Effector memory CD8-positive, alpha-beta T cell (primary cell): ENCODE measurements at regions not wholly inside any gene's neighbourhood (a gene's known extent, or its start where the extent isn't known, plus 50 kb on each side); places are given as distances from the start of the nearest gene placed in this dataset.

ENCODE experiments used
- ATAC-seq: fragments of 150-1000 bp; cut with Tn5 transposase; replicated peaks from 2 replicates; pipeline ENCODE4 v1.10.0; 2021; ENCODE audit warnings: mild to moderate bottlenecking, moderate library complexity
- DNase-seq, 3 experiments: peaks; one replicate each; pipeline ENCODE4 v3.0.0; 2021
- H3K27ac Mint-ChIP-seq, 2 donors: one replicate each; pipeline ENCODE4 v1.8.0; 2022; ENCODE audit warnings: mild to moderate bottlenecking in 2 of 2, mixed read lengths in 2 of 2, moderate library complexity in 2 of 2
- H3K27me3 Mint-ChIP-seq, 2 donors: one replicate each; pipeline ENCODE4 v1.8.0; 2022; ENCODE audit warnings: mixed read lengths in 2 of 2
- H3K36me3 Mint-ChIP-seq: one replicate; pipeline ENCODE4 v1.8.0; 2022; ENCODE audit warnings: mild to moderate bottlenecking, moderate library complexity, mixed read lengths; ENCODE audit not compliant: insufficient read depth
- H3K4me1 Mint-ChIP-seq, 2 donors: one replicate each; pipeline ENCODE4 v1.8.0; 2022; ENCODE audit warnings: low read depth in 2 of 2, mixed read lengths in 2 of 2
- H3K4me3 Mint-ChIP-seq, 2 donors: one replicate each; pipeline ENCODE4 v1.8.0; 2022; ENCODE audit warnings: mild to moderate bottlenecking in 2 of 2, mixed read lengths in 2 of 2, moderate library complexity in 2 of 2
- H3K9me3 Mint-ChIP-seq, 2 donors: one replicate each; pipeline ENCODE4 v1.8.0; 2022; ENCODE audit warnings: mixed read lengths in 2 of 2

DNA sequence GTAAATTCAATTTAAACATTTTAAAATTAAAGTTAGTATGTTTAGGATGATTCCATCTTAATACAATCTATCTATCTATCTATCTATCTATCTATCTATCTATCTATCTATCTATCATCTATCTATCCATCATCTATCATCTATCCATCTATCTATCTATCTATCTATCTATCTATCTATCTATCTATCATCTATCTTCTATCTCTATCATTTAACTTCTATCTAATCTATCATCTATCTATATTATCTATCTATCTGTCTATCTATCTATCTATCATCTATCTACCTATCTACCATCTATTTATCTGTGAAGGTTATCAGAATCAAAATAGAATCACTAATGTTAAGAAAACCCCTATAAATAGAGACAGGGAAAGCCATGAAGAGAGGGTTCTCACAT lies 78.3 kb downstream of the RAMP3 start:
- no peaks in the 10 kb centered on the region for H3K4me1 Mint-ChIP-seq
- DNase-seq = no peak
- peaks cover 41 to 58% of the 10 kb centered on the region in 2 donors for H3K27me3 Mint-ChIP-seq
- no peaks in the 10 kb centered on the region for H3K9me3 Mint-ChIP-seq
- H3K36me3 Mint-ChIP-seq = no peaks in the 10 kb centered on the region
- no peak for ATAC-seq
- H3K4me3 Mint-ChIP-seq = no peak overlapping the region
- no peak overlapping the region for H3K27ac Mint-ChIP-seq

DNA sequence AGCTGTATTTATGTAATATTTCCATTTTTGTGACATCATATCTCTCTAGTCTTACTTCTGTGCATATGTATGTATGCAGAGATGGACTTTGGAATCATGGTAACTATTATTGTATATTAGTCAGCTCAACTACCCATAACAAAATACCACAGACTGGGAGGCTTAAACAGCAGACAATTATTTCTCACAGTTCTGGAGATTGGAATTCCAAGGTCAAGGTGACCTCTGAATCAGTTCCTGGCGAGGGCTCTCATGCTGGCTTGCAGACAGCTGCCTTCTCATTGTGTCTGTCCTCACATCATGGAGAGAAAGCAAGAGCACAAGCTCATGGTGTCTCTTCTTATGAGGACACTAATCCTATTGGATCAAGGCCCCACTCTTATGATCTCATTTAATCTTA lies 79.1 kb downstream of the RAMP3 start:
- DNase-seq = no peak
- H3K27ac Mint-ChIP-seq = no peak overlapping the region
- no peaks in the 10 kb centered on the region for H3K36me3 Mint-ChIP-seq
- H3K27me3 Mint-ChIP-seq = peaks cover 49 to 58% of the 10 kb centered on the region in 2 donors
- ATAC-seq = no peak
- H3K4me1 Mint-ChIP-seq = no peaks in the 10 kb centered on the region
- H3K9me3 Mint-ChIP-seq = no peaks in the 10 kb centered on the region
- no peak overlapping the region for H3K4me3 Mint-ChIP-seq

DNA sequence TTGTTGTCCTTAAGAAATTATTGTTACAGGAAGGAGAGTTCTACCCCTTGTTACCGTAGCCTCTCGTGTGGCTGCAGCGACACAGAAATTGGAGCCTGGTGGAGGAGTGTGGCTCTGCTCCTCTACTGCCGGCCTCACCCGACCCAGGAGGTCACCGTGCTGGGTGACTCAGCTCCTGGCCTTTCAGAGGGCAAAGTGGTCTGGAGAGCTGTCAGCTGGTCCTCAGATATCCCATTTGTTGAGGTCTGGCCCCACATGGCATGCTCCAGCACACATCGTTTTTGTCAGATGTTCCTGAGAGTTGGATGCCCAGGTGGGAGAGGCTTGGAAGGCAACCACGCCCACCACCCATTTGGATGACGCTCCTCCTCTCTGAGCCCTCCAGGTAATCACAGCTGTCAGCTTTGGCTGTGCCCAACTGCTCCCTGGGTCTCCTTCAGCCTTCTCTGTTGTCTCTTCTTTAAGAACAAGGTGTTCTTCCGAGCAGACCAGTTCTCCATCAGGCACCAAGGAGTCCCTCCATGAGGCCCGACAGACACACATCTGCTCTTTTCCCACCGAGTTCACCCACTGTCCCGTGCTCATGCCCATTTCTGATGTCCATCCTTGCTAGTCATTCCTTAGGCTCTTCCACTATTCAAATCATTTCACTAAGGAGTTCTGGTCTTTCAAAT lies 80.3 kb downstream of the RAMP3 start:
- Mint-ChIP-seq H3K4me3 (no peak overlapping the region), H3K27ac (no peak overlapping the region), H3K4me1 (no peaks in the 10 kb centered on the region), H3K9me3 (no peaks in the 10 kb centered on the region), H3K36me3 (no peaks in the 10 kb centered on the region), H3K27me3 (peaks cover 43 to 55% of the 10 kb centered on the region in 2 donors)
- no peak for ATAC-seq
- DNase-seq = no peak

- no peaks in the 10 kb centered on the region for H3K36me3 Mint-ChIP-seq
- no peak overlapping the region for H3K4me3 Mint-ChIP-seq
- H3K27me3 Mint-ChIP-seq = peaks cover 43 to 55% of the 10 kb centered on the region in 2 donors
- DNase-seq (no peak), ATAC-seq (no peak)
- H3K27ac Mint-ChIP-seq = no peak overlapping the region
- H3K4me1 Mint-ChIP-seq = no peaks in the 10 kb centered on the region
- no peaks in the 10 kb centered on the region for H3K9me3 Mint-ChIP-seq
Measured at GRCh38 chr7:45238806-45239205, 81.2 kb downstream of the RAMP3 start.

DNA sequence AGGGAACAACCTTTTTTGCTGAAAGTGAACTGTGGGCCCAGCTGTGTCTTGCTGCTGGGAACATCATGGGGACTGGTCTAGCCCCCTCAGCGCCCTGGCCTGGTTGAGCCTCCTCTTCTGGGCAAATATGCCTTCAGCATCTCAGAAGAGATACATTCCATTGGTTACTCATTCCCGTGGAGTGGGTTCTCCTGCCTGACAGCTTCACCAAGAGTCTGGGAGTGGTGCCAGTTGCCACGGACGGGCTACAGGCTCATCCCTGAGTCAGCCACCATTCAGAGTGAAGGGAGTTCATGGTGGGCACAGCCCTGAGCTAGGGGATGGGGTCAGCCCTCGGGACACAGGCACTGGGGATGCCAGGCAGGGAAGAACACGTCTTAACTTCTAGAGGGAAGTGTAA lies 81.9 kb downstream of the RAMP3 start:
- no peak overlapping the region for H3K4me3 Mint-ChIP-seq
- ATAC-seq = no peak
- H3K36me3 Mint-ChIP-seq = no peaks in the 10 kb centered on the region
- H3K9me3 Mint-ChIP-seq = no peaks in the 10 kb centered on the region
- no peak overlapping the region for H3K27ac Mint-ChIP-seq
- DNase-seq = no peak
- peaks cover 45 to 56% of the 10 kb centered on the region in 2 donors for H3K27me3 Mint-ChIP-seq
- no peaks in the 10 kb centered on the region for H3K4me1 Mint-ChIP-seq

GRCh38 chr7:45240273-45240771 lies 82.7 kb downstream of the RAMP3 start:
- Mint-ChIP-seq H3K27ac (no peak overlapping the region), H3K4me1 (no peaks in the 10 kb centered on the region), H3K4me3 (no peak overlapping the region), H3K9me3 (no peaks in the 10 kb centered on the region), H3K36me3 (no peaks in the 10 kb centered on the region), H3K27me3 (peaks cover 51 to 65% of the 10 kb centered on the region in 2 donors)
- DNase-seq (no peak), ATAC-seq (no peak)

GRCh38 chr7:45240926-45241325 lies 83.3 kb downstream of the RAMP3 start:
- H3K4me3 Mint-ChIP-seq = no peak overlapping the region
- H3K36me3 Mint-ChIP-seq = no peaks in the 10 kb centered on the region
- peaks cover 57 to 71% of the 10 kb centered on the region in 2 donors for H3K27me3 Mint-ChIP-seq
- DNase-seq (no peak), ATAC-seq (no peak)
- no peak overlapping the region for H3K27ac Mint-ChIP-seq
- H3K4me1 Mint-ChIP-seq = no peaks in the 10 kb centered on the region
- no peaks in the 10 kb centered on the region for H3K9me3 Mint-ChIP-seq

- Mint-ChIP-seq H3K4me1 (no peaks in the 10 kb centered on the region), H3K27me3 (peaks cover 63 to 77% of the 10 kb centered on the region in 2 donors), H3K9me3 (no peaks in the 10 kb centered on the region), H3K27ac (no peak overlapping the region), H3K36me3 (no peaks in the 10 kb centered on the region), H3K4me3 (no peak overlapping the region)
- DNase-seq = no peak
- ATAC-seq = no peak
Measured at GRCh38 chr7:45241339-45242109, 83.9 kb downstream of the RAMP3 start.

- no peak for DNase-seq
- no peaks in the 10 kb centered on the region for H3K36me3 Mint-ChIP-seq
- no peaks in the 10 kb centered on the region for H3K4me1 Mint-ChIP-seq
- H3K27ac Mint-ChIP-seq = no peak overlapping the region
- H3K27me3 Mint-ChIP-seq = peaks cover 71 to 84% of the 10 kb centered on the region in 2 donors
- H3K9me3 Mint-ChIP-seq = peaks cover 0 to under 1% of the 10 kb centered on the region in 2 donors
- no peak overlapping the region for H3K4me3 Mint-ChIP-seq
- ATAC-seq = no peak
Measured at GRCh38 chr7:45242261-45242660, 84.7 kb downstream of the RAMP3 start.

DNA sequence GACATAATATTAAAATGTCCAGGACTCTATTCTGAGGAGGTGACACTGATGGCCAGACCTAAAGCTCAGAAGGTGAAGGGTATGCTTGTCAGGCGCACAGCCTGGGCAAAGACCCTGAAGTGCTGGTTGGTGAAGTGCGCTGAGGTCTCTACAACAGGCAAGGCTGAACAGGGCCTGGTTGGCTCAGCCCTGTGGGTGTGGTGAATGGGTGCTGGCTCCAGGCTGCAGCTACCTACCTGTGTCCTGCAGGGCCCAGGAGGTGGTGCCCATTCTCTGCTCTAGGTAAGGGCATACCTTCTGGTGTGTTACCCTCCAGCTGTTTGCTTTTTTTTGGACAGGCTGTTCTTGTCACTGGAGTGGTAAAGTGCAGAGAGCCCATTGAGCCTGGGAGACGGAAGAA lies 85.1 kb downstream of the RAMP3 start:
- Mint-ChIP-seq H3K36me3 (no peaks in the 10 kb centered on the region), H3K4me3 (no peak overlapping the region), H3K4me1 (no peaks in the 10 kb centered on the region), H3K27ac (no peak overlapping the region), H3K27me3 (peaks cover 75 to 88% of the 10 kb centered on the region in 2 donors), H3K9me3 (peaks cover 0 to 2% of the 10 kb centered on the region in 2 donors)
- DNase-seq (no peak), ATAC-seq (no peak)

GRCh38 chr7:45244981-45245380 lies 87.4 kb downstream of the RAMP3 start:
- ATAC-seq (no peak), DNase-seq (no peak)
- H3K4me3 Mint-ChIP-seq = no peak overlapping the region
- H3K27me3 Mint-ChIP-seq = peaks cover 68 to 72% of the 10 kb centered on the region in 2 donors
- no peaks in the 10 kb centered on the region for H3K4me1 Mint-ChIP-seq
- H3K36me3 Mint-ChIP-seq = no peaks in the 10 kb centered on the region
- H3K9me3 Mint-ChIP-seq = peaks cover 0 to 2% of the 10 kb centered on the region in 2 donors
- no peak overlapping the region for H3K27ac Mint-ChIP-seq

GRCh38 chr7:45246339-45246738 lies 88.7 kb downstream of the RAMP3 start:
- ATAC-seq (no peak), DNase-seq (no peak)
- Mint-ChIP-seq H3K27ac (no peak overlapping the region), H3K27me3 (peaks cover 59 to 63% of the 10 kb centered on the region in 2 donors), H3K36me3 (peaks cover 3% of the 10 kb centered on the region), H3K4me3 (no peak overlapping the region), H3K9me3 (peaks cover 0 to 2% of the 10 kb centered on the region in 2 donors), H3K4me1 (no peaks in the 10 kb centered on the region)

DNA sequence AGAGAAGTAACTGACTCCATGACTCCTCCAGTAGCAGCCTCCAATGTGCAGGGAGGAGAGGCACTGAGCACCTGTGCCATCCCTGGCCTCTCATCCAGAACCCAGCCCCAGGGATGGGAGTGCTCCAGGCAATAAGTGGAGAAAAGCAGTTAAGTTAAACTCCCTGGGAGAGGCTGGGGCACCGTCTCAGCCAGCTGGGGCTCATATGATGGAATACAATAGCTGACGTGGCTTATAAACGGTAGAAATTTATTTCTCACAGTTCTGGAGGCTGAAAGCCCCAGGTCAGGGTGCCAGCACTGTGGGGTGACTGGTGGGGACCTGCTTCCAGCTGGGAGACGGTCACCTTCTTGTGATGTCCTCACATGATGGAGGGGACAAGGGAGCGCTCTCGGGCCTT lies 94.7 kb downstream of the RAMP3 start:
- no peaks in the 10 kb centered on the region for H3K4me1 Mint-ChIP-seq
- H3K9me3 Mint-ChIP-seq = peaks cover 0 to 2% of the 10 kb centered on the region in 2 donors
- H3K27me3 Mint-ChIP-seq = peaks cover 8 to 46% of the 10 kb centered on the region in 2 donors
- ATAC-seq (no peak), DNase-seq (no peak)
- H3K27ac Mint-ChIP-seq = no peak overlapping the region
- no peak overlapping the region for H3K4me3 Mint-ChIP-seq
- peaks cover 3% of the 10 kb centered on the region for H3K36me3 Mint-ChIP-seq

DNA sequence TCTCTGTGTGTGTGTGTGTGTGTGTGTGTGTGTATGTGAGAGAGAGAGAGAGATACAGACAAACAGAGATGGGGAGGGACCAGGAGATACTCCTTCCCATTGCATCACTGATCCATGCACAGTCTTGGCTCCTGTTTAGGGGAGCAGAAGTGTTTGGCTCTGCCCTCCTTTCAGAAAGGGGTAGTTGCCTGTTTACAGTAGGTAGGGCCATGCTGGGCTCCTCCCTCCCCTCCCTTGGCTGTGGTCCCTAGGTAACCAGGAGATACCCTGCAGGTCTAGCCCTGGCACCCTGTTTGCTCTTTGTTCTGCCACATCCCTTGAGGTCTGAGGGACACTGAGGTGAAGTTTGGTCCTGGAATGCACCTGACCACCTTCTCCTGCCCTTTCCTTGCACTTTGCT lies 95.3 kb downstream of the RAMP3 start:
- no peaks in the 10 kb centered on the region for H3K9me3 Mint-ChIP-seq
- peaks cover 4 to 40% of the 10 kb centered on the region in 2 donors for H3K27me3 Mint-ChIP-seq
- no peaks in the 10 kb centered on the region for H3K4me1 Mint-ChIP-seq
- DNase-seq (no peak), ATAC-seq (no peak)
- no peak overlapping the region for H3K27ac Mint-ChIP-seq
- H3K4me3 Mint-ChIP-seq = no peak overlapping the region
- peaks cover 3% of the 10 kb centered on the region for H3K36me3 Mint-ChIP-seq
